ENCODE measurements at regions not wholly inside any gene's neighbourhood (a gene's known extent, or its start where the extent isn't known, plus 50 kb on each side); places are given as distances from the start of the nearest gene placed in this dataset.

DNA sequence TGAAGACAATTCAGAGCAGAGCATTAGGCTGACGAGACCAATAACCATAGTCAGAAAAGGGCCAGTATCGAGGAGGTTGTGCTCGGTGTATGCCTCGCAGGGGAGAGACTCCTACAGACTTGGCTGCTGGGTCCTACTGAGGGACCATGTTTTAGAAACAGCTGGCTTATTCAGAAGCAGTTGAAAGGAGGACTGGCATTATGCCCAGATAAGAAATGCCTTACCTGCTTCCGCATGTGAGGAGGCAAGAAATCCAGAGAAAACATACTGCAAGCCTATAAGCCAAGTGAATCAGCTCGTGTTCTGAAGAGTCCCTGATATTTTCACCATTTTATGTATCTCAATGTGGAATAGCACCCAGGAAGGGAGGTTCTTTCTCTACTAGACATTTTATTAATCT is 434.7 kb downstream of the GRB14 start:
- DNase-seq = no peak
- no peak for TF ChIP-seq GATA1 (IDR thresholded peaks at IDR 0.05; ENCODE audit: low read depth, low read length)
- TF ChIP-seq POLR2A (IDR thresholded peaks at IDR 0.05; ENCODE audit: low read length) = no peak

DNA sequence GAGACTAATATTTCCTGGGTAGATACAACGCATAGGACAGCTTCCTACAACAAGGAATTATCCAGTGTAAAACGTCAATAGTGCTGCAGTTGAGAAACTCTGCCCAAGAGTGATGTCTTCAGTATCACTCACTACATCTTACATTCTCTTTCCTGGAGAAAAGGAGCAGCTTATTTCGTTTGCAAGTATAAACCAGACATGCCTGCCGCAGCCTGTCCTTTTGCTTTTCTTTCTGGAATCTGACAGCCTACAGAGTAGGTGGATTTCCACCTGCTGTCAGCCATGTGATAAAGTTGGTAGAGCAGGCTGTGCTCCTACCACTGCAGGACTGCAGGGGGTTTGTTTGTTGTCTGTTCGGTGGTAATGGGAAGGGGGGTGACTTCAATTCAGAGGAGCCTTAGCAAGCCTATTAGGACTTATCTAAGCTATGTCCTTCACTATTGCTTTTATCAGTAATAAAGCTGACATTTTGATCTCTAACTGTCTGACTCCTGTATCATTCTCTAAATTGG is 439.1 kb downstream of the GRB14 start:
- DNase-seq = no peak
- TF ChIP-seq GATA1 (IDR thresholded peaks at IDR 0.05; ENCODE audit: low read depth, low read length) (no peak), POLR2A (IDR thresholded peaks at IDR 0.05; ENCODE audit: low read length) (no peak)

DNA sequence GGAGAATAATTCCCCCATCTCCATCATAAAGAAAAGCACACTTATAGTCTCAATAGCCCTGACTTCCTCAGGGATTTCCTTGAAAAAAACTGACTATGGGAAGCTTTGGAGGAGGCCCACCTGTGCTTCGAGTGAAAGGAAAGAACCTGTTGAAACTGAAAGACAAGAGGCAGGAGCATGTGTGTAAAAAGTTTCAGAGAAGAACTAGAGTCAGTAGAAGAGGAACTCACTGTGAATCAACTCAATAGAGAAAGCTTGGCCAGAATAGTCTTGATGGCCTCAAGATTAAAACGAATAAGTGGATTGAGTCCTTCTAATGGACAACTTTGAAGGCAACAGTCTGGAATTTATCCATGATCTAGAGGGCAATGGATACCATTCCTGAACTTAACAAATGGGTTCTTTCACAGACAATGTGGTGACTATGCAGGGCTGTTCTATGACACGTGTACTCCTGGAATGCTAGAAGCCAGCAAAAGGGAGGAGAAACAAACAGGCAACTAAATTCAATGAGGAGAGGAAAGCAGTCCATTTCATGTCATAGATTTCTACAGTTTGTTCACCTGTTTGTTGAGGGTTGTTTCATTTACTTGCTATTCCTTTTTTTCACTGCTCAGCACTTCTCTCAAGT is 442.3 kb downstream of the GRB14 start:
- no peak for DNase-seq
- no peak for TF ChIP-seq GATA1 (IDR thresholded peaks at IDR 0.05; ENCODE audit: low read depth, low read length)
- TF ChIP-seq POLR2A (IDR thresholded peaks at IDR 0.05; ENCODE audit: low read length) = no peak

DNA sequence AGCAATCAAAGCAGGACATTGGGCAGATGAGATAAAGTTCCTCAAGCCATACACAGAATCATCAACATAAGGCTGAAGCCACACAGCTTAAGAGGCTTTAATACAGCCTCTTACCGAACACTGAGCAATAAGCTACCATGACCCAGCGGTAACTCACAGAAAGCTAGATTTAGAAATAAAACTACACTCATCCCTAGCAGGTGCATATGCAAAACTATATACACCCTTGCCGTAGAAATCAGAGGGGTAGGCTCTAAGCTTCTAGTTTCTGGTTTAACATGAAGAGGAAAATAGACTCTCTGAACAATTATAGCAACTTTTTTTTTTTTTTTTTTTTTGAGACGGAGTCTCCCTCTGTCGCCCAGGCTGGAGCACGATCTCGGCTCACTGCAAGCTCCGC is 428.8 kb upstream of the FIGN start:
- TF ChIP-seq GATA1 (IDR thresholded peaks at IDR 0.05; ENCODE audit: low read depth, low read length) (no peak), POLR2A (IDR thresholded peaks at IDR 0.05; ENCODE audit: low read length) (no peak)
- no peak for DNase-seq

DNA sequence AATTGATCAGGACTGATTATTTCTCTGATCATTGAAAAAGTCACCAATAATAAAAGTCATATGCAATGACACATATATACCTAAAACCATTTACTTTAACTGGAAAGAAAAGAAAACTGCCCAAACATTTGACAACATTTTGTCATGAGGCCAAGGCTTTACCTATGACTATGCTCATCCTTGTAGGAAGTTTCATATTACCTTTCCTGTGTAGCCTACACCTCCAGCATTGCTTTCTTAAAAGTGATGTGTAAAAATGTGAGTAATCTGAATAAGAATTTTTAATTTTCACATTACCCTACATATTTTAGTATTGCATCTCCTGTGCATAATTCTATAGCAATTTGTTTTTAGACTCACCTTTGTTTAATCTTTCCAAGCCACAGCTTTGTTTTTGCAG is 419.8 kb upstream of the FIGN start:
- TF ChIP-seq GATA1 (IDR thresholded peaks at IDR 0.05; ENCODE audit: low read depth, low read length) (no peak), POLR2A (IDR thresholded peaks at IDR 0.05; ENCODE audit: low read length) (no peak)
- DNase-seq = no peak

DNA sequence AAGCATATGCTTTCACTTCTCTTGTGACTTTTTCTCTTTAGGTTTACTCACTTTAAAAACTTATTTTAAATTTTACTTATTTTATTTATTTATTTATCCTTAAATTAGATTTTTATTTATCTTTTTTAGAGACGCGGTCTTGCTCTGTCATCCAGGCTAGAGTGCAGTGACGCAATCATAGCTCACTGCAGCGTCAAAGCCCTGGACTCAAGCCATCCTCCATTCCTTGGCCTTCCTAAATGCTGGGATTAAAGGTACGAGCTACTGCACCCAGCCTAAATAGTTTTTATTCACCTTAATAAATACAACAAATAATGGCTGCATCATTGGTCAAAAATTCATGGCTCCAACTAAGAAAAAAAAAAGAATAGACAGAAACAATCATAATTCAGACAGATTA is 415.7 kb upstream of the FIGN start:
- TF ChIP-seq POLR2A (IDR thresholded peaks at IDR 0.05; ENCODE audit: low read length) (no peak), GATA1 (IDR thresholded peaks at IDR 0.05; ENCODE audit: low read depth, low read length) (no peak)
- no peak for DNase-seq

GRCh38 chr2:164150604-164151003 is 414.8 kb upstream of the FIGN start:
- TF ChIP-seq GATA1 (IDR thresholded peaks at IDR 0.05; ENCODE audit: low read depth, low read length) (no peak), POLR2A (IDR thresholded peaks at IDR 0.05; ENCODE audit: low read length) (no peak)
- no peak for DNase-seq

- TF ChIP-seq GATA1 (IDR thresholded peaks at IDR 0.05; ENCODE audit: low read depth, low read length) (no peak), POLR2A (IDR thresholded peaks at IDR 0.05; ENCODE audit: low read length) (no peak)
- DNase-seq = no peak
Measured at GRCh38 chr2:164146441-164146840, 410.6 kb upstream of the FIGN start.

- DNase-seq = no peak
Measured at GRCh38 chr2:164145093-164145987, 409.5 kb upstream of the FIGN start.

DNA sequence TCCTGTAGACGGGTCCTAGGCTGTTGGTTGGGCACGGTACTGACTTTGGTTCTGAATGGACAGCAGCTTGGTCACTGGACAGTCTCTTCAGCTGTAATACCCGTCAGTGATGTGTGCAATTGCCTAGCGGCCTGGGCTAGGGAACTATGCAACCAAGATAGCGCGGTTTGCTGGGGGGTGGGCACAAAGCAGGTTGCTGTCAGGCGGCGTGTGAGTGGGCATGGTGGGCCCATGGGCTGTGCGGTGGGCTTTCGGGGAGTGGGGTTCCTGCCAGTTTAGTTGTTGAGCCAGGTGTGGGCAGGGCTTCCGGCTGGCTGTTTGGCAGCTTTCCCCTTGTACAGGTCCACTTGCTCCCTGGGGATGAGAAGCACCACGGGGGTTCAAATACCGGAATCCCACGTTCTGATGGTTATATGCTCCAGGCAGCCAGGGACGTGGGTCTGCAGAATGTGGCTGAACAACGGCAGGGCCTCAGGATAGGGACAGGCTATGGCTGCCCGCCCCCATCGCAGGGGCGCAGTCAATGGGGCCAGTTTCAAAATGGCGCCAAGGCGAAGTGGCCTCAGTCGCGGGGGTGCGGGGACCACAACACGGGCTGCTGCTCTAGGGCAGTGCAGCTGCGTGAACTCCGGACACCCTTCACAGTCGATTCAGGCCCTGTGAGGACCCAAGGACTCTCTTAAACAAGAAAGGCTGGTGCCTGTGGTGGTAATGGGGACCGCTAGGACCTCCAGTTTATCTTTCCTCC is 407.5 kb upstream of the FIGN start:
- no peak for DNase-seq
- no peak for TF ChIP-seq GATA1 (IDR thresholded peaks at IDR 0.05; ENCODE audit: low read depth, low read length)
- TF ChIP-seq POLR2A (IDR thresholded peaks at IDR 0.05; ENCODE audit: low read length) = no peak

More at GRCh38 chr2:164145093-164145987, 409.5 kb upstream of the FIGN start:
- no peak for TF ChIP-seq GATA1 (IDR thresholded peaks at IDR 0.05; ENCODE audit: low read depth, low read length)
- no peak for TF ChIP-seq POLR2A (IDR thresholded peaks at IDR 0.05; ENCODE audit: low read length)

- no peak for DNase-seq
- TF ChIP-seq GATA1 (IDR thresholded peaks at IDR 0.05; ENCODE audit: low read depth, low read length) = no peak
- no peak for TF ChIP-seq POLR2A (IDR thresholded peaks at IDR 0.05; ENCODE audit: low read length)
Measured at GRCh38 chr2:164142755-164143154, 406.9 kb upstream of the FIGN start.

DNA sequence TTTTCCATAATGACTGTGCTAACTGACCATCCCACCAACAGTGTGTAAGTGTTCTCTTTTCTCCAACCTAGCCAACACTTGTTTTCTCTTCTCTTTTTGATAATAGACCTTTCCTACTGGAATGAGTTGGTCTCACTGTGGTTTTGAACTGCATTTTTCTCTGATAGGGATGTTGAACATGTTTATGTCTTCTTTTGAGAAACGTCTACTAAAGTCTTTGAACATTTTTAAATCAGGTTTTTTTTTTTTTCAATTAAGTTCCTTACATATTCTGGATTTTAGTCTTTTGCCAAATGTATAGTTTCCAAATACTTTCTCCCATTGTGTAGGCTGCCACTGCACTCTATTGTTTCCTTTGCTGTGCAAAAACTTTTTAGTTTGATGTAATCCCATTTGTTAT is 405.5 kb upstream of the FIGN start:
- TF ChIP-seq POLR2A (IDR thresholded peaks at IDR 0.05; ENCODE audit: low read length) = no peak
- TF ChIP-seq GATA1 (IDR thresholded peaks at IDR 0.05; ENCODE audit: low read depth, low read length) = no peak
- DNase-seq = no peak

DNA sequence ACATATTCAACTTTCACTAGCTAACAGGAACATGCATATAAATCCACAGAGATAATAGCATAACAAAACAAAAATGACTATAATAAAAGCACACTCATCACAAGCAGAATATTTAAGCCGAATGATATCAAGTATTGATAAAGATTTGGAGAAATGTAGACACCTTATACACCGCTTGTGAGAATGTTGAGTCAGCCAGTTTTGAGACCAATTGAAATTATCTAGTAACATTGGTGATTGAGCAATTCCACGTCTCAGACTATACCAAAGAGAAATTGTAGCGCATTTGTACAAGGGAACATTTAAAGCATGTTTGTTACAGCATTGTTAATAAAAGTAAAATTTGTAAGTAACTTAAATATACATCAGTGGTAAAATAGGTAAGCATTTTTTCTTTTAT is 402.9 kb upstream of the FIGN start:
- TF ChIP-seq POLR2A (IDR thresholded peaks at IDR 0.05; ENCODE audit: low read length) (no peak), GATA1 (IDR thresholded peaks at IDR 0.05; ENCODE audit: low read depth, low read length) (no peak)
- DNase-seq = no peak

- DNase-seq = no peak
- no peak for TF ChIP-seq GATA1 (IDR thresholded peaks at IDR 0.05; ENCODE audit: low read depth, low read length)
Measured at GRCh38 chr2:164134336-164134735, 398.5 kb upstream of the FIGN start.

Measured in erythroblast (primary cell).